ENCODE measurements at regions not wholly inside any gene's neighbourhood (a gene's known extent, or its start where the extent isn't known, plus 50 kb on each side); places are given as distances from the start of the nearest gene placed in this dataset.
"Not testable (repeated sequence)": the region's sequence is repeated elsewhere in the genome, so short reads cannot be mapped to it uniquely, and the experiment has no call there.

- no peak overlapping the region for H3K4me3 Mint-ChIP-seq
- no peaks in the 10 kb centered on the region for H3K27me3 Mint-ChIP-seq
- Histone ChIP-seq H3K36me3 (ENCODE audit: control insufficient read depth in 2 of 3, insufficient read depth in 3 of 3, low read length in 3 of 3) (no peaks in the 10 kb centered on the region), H3K4me3 (ENCODE audit: low read length) (no peak overlapping the region), H3K27me3 (ENCODE audit: control insufficient read depth in 2 of 2, insufficient read depth in 2 of 2, low read length in 2 of 2) (no peaks in the 10 kb centered on the region), H3K4me1 (ENCODE audit: control insufficient read depth in 2 of 2, insufficient read depth in 2 of 2, low read length in 2 of 2) (no peaks in the 10 kb centered on the region), H3K9me3 (ENCODE audit: control insufficient read depth in 2 of 3, low read length in 3 of 3) (no peaks in the 10 kb centered on the region), H3K27ac (ENCODE audit: low read depth, low read length) (no peak overlapping the region)
- ATAC-seq, result no peak
- H3K4me1 Mint-ChIP-seq, result no peaks in the 10 kb centered on the region
- no peak overlapping the region for H3K27ac Mint-ChIP-seq
- no peak for DNase-seq
- POLR2A ChIA-PET, result no interaction called here
- CTCF ChIA-PET, result no interaction called here
- H3K36me3 Mint-ChIP-seq, result no peaks in the 10 kb centered on the region
- intact Hi-C loops (cut with micrococcal nuclease), result no loop called here
- peaks cover 0 to 15% (median 10%) of the 10 kb centered on the region in 11 donors for H3K9me3 Mint-ChIP-seq
Observed at GRCh38 chr5:164224772-164225171, 719.4 kb downstream of the MAT2B start.

GRCh38 chr5:164230341-164230740 is 724.9 kb downstream of the MAT2B start:
- intact Hi-C loops (cut with micrococcal nuclease), result no loop called here
- Mint-ChIP-seq H3K36me3 (no peaks in the 10 kb centered on the region), H3K4me3 (no peak overlapping the region), H3K4me1 (no peaks in the 10 kb centered on the region), H3K27me3 (no peaks in the 10 kb centered on the region), H3K9me3 (peaks cover 0 to 16% (median 3%) of the 10 kb centered on the region in 11 donors), H3K27ac (no peak overlapping the region)
- Histone ChIP-seq H3K36me3 (ENCODE audit: control insufficient read depth in 2 of 3, insufficient read depth in 3 of 3, low read length in 3 of 3) (no peaks in the 10 kb centered on the region), H3K4me1 (ENCODE audit: control insufficient read depth in 2 of 2, insufficient read depth in 2 of 2, low read length in 2 of 2) (no peaks in the 10 kb centered on the region), H3K27ac (ENCODE audit: low read depth, low read length) (no peak overlapping the region), H3K4me3 (ENCODE audit: low read length) (no peak overlapping the region), H3K9me3 (ENCODE audit: control insufficient read depth in 2 of 3, low read length in 3 of 3) (no peaks in the 10 kb centered on the region), H3K27me3 (ENCODE audit: control insufficient read depth in 2 of 2, insufficient read depth in 2 of 2, low read length in 2 of 2) (no peaks in the 10 kb centered on the region)
- ChIA-PET CTCF (no interaction called here), POLR2A (no interaction called here)
- DNase-seq, result no peak
- ATAC-seq, result no peak

- Mint-ChIP-seq H3K36me3 (no peaks in the 10 kb centered on the region), H3K4me1 (no peaks in the 10 kb centered on the region), H3K27me3 (no peaks in the 10 kb centered on the region), H3K4me3 (no peak overlapping the region), H3K9me3 (peaks cover 0 to 16% (median 2%) of the 10 kb centered on the region in 11 donors), H3K27ac (no peak overlapping the region)
- Histone ChIP-seq H3K4me1 (ENCODE audit: control insufficient read depth in 2 of 2, insufficient read depth in 2 of 2, low read length in 2 of 2) (no peaks in the 10 kb centered on the region), H3K9me3 (ENCODE audit: control insufficient read depth in 2 of 3, low read length in 3 of 3) (no peaks in the 10 kb centered on the region), H3K27ac (ENCODE audit: low read depth, low read length) (no peak overlapping the region), H3K36me3 (ENCODE audit: control insufficient read depth in 2 of 3, insufficient read depth in 3 of 3, low read length in 3 of 3) (no peaks in the 10 kb centered on the region), H3K4me3 (ENCODE audit: low read length) (no peak overlapping the region), H3K27me3 (ENCODE audit: control insufficient read depth in 2 of 2, insufficient read depth in 2 of 2, low read length in 2 of 2) (no peaks in the 10 kb centered on the region)
- ChIA-PET POLR2A (no interaction called here), CTCF (no interaction called here)
- ATAC-seq, result no peak
- no peak for DNase-seq
- intact Hi-C loops (cut with micrococcal nuclease), result no loop called here
Observed at GRCh38 chr5:164233791-164234190, 728.4 kb downstream of the MAT2B start.

- Histone ChIP-seq H3K9me3 (ENCODE audit: control insufficient read depth in 2 of 3, low read length in 3 of 3) (no peaks in the 10 kb centered on the region), H3K27me3 (ENCODE audit: control insufficient read depth in 2 of 2, insufficient read depth in 2 of 2, low read length in 2 of 2) (no peaks in the 10 kb centered on the region), H3K4me1 (ENCODE audit: control insufficient read depth in 2 of 2, insufficient read depth in 2 of 2, low read length in 2 of 2) (no peaks in the 10 kb centered on the region), H3K4me3 (ENCODE audit: low read length) (no peak overlapping the region), H3K36me3 (ENCODE audit: control insufficient read depth in 2 of 3, insufficient read depth in 3 of 3, low read length in 3 of 3) (no peaks in the 10 kb centered on the region), H3K27ac (ENCODE audit: low read depth, low read length) (no peak overlapping the region)
- ChIA-PET CTCF (no interaction called here), POLR2A (no interaction called here)
- DNase-seq (no peak), ATAC-seq (no peak)
- intact Hi-C loops (cut with micrococcal nuclease), result no loop called here
- Mint-ChIP-seq H3K4me1 (no peaks in the 10 kb centered on the region), H3K4me3 (no peak overlapping the region), H3K36me3 (no peaks in the 10 kb centered on the region), H3K27ac (no peak overlapping the region), H3K27me3 (no peaks in the 10 kb centered on the region), H3K9me3 (peaks cover 0 to 13% (median 1%) of the 10 kb centered on the region in 11 donors)
Observed at GRCh38 chr5:164234321-164234720, 728.9 kb downstream of the MAT2B start.

GRCh38 chr5:164235300-164235891 is 730.0 kb downstream of the MAT2B start:
- H3K36me3 Mint-ChIP-seq, result no peaks in the 10 kb centered on the region
- H3K4me3 ChIP-seq (ENCODE audit: low read length), result no peak overlapping the region
- H3K9me3 Mint-ChIP-seq, result peaks cover 0 to 11% (median 2%) of the 10 kb centered on the region in 11 donors
- no peaks in the 10 kb centered on the region for H3K27me3 Mint-ChIP-seq
- DNase-seq (no peak), ATAC-seq (no peak)
- no peaks in the 10 kb centered on the region for H3K4me1 ChIP-seq (ENCODE audit: control insufficient read depth in 2 of 2, insufficient read depth in 2 of 2, low read length in 2 of 2)
- no peaks in the 10 kb centered on the region for H3K27me3 ChIP-seq (ENCODE audit: control insufficient read depth in 2 of 2, insufficient read depth in 2 of 2, low read length in 2 of 2)
- H3K36me3 ChIP-seq (ENCODE audit: control insufficient read depth in 2 of 3, insufficient read depth in 3 of 3, low read length in 3 of 3), result no peaks in the 10 kb centered on the region
- POLR2A ChIA-PET, result no interaction called here
- no peak overlapping the region for H3K27ac Mint-ChIP-seq
- no peaks in the 10 kb centered on the region for H3K9me3 ChIP-seq (ENCODE audit: control insufficient read depth in 2 of 3, low read length in 3 of 3)
- no peaks in the 10 kb centered on the region for H3K4me1 Mint-ChIP-seq
- CTCF ChIA-PET, result no interaction called here
- intact Hi-C loops (cut with micrococcal nuclease), result no loop called here
- H3K4me3 Mint-ChIP-seq, result no peak overlapping the region
- no peak overlapping the region for H3K27ac ChIP-seq (ENCODE audit: low read depth, low read length)

- no peak for ATAC-seq
- Histone ChIP-seq H3K27me3 (ENCODE audit: control insufficient read depth in 2 of 2, insufficient read depth in 2 of 2, low read length in 2 of 2) (no peaks in the 10 kb centered on the region), H3K9me3 (ENCODE audit: control insufficient read depth in 2 of 3, low read length in 3 of 3) (no peaks in the 10 kb centered on the region), H3K27ac (ENCODE audit: low read depth, low read length) (no peak overlapping the region), H3K4me3 (ENCODE audit: low read length) (no peak overlapping the region), H3K36me3 (ENCODE audit: control insufficient read depth in 2 of 3, insufficient read depth in 3 of 3, low read length in 3 of 3) (no peaks in the 10 kb centered on the region), H3K4me1 (ENCODE audit: control insufficient read depth in 2 of 2, insufficient read depth in 2 of 2, low read length in 2 of 2) (no peaks in the 10 kb centered on the region)
- H3K4me1 Mint-ChIP-seq, result no peaks in the 10 kb centered on the region
- H3K27ac Mint-ChIP-seq, result no peak overlapping the region
- intact Hi-C loops (cut with micrococcal nuclease), result no loop called here
- ChIA-PET CTCF (no interaction called here), POLR2A (no interaction called here)
- H3K36me3 Mint-ChIP-seq, result no peaks in the 10 kb centered on the region
- H3K27me3 Mint-ChIP-seq, result no peaks in the 10 kb centered on the region
- peaks cover 0 to 6% (median 2%) of the 10 kb centered on the region in 11 donors for H3K9me3 Mint-ChIP-seq
- H3K4me3 Mint-ChIP-seq, result no peak overlapping the region
- no peak for DNase-seq
Observed at GRCh38 chr5:164237486-164237885, 732.1 kb downstream of the MAT2B start.

GRCh38 chr5:164251781-164252180 is 746.4 kb downstream of the MAT2B start:
- H3K4me3 ChIP-seq (ENCODE audit: low read length); H3K4me1 Mint-ChIP-seq; H3K27ac ChIP-seq (ENCODE audit: low read depth, low read length); DNase-seq; H3K9me3 ChIP-seq (ENCODE audit: control insufficient read depth in 2 of 3, low read length in 3 of 3); intact Hi-C loops (cut with micrococcal nuclease); CTCF ChIA-PET; H3K36me3 Mint-ChIP-seq; ATAC-seq; H3K4me1 ChIP-seq (ENCODE audit: control insufficient read depth in 2 of 2, insufficient read depth in 2 of 2, low read length in 2 of 2); H3K27me3 Mint-ChIP-seq; H3K27ac Mint-ChIP-seq; POLR2A ChIA-PET; H3K36me3 ChIP-seq (ENCODE audit: control insufficient read depth in 2 of 3, insufficient read depth in 3 of 3, low read length in 3 of 3); H3K27me3 ChIP-seq (ENCODE audit: control insufficient read depth in 2 of 2, insufficient read depth in 2 of 2, low read length in 2 of 2); H3K4me3 Mint-ChIP-seq: not testable (repeated sequence)
- peaks cover 0 to 15% (median 0%) of the 10 kb centered on the region in 11 donors for H3K9me3 Mint-ChIP-seq

Measured in naive thymus-derived CD4-positive, alpha-beta T cell (primary cell).